Inferior parietal cortex (tissue), 1 donor: ENCODE measurements at regions not wholly inside any gene's neighbourhood (a gene's known extent, or its start where the extent isn't known, plus 50 kb on each side); places are given as distances from the start of the nearest gene placed in this dataset.
A peak's percentile ranks its signal among the peaks of the same experiment; 100 is the strongest.

Experiments
- DNase-seq: peaks from one replicate; pipeline ENCODE4 v3.0.0-alpha.2; 2016; ENCODE audit errors: extremely low spot score

GRCh38 chr11:42589286-42589685, 722.5 kb upstream of the API5 start:
- no peak for DNase-seq

GRCh38 chr11:42591841-42592240, 720.0 kb upstream of the API5 start:
- DNase-seq, result no peak

- DNase-seq, result peak; percentile 11
Observed at GRCh38 chr11:42593441-42593840, 718.4 kb upstream of the API5 start.

- DNase-seq, result no peak
Observed at GRCh38 chr11:42595876-42596275, 715.9 kb upstream of the API5 start.

- DNase-seq, result no peak
Observed at GRCh38 chr11:42596576-42597145, 715.1 kb upstream of the API5 start.

- DNase-seq, result no peak
Observed at GRCh38 chr11:42598341-42598740, 713.5 kb upstream of the API5 start.

GRCh38 chr11:42620796-42621195, 691.0 kb upstream of the API5 start:
- no peak for DNase-seq

- DNase-seq, result no peak
Observed at GRCh38 chr11:42625757-42626665, 685.8 kb upstream of the API5 start.

- DNase-seq, result peak; percentile 78
Observed at GRCh38 chr11:42631220-42631843, 680.5 kb upstream of the API5 start.

- no peak for DNase-seq
Observed at GRCh38 chr11:42646959-42647358, 664.8 kb upstream of the API5 start.

- DNase-seq, result no peak
Observed at GRCh38 chr11:42647993-42648392, 663.8 kb upstream of the API5 start.

- no peak for DNase-seq
Observed at GRCh38 chr11:42651621-42652020, 660.2 kb upstream of the API5 start.

- DNase-seq, result peak; percentile 23
Observed at GRCh38 chr11:42657169-42657568, 654.6 kb upstream of the API5 start.

GRCh38 chr11:42661942-42662341, 649.9 kb upstream of the API5 start:
- no peak for DNase-seq

- DNase-seq, result no peak
Observed at GRCh38 chr11:42669248-42669976, 642.4 kb upstream of the API5 start.

- DNase-seq, result no peak
Observed at GRCh38 chr11:42674436-42674835, 637.4 kb upstream of the API5 start.

- DNase-seq, result no peak
Observed at GRCh38 chr11:42707541-42707940, 604.3 kb upstream of the API5 start.

- DNase-seq, result peak; percentile 24
Observed at GRCh38 chr11:42709216-42709615, 602.6 kb upstream of the API5 start.

- DNase-seq, result no peak
Observed at GRCh38 chr11:42713279-42713678, 598.5 kb upstream of the API5 start.

GRCh38 chr11:42713753-42714152, 598.0 kb upstream of the API5 start:
- DNase-seq, result no peak

- no peak for DNase-seq
Observed at GRCh38 chr11:42720716-42721563, 590.9 kb upstream of the API5 start.
